ENCODE measurements at regions not wholly inside any gene's neighbourhood (a gene's known extent, or its start where the extent isn't known, plus 50 kb on each side); places are given as distances from the start of the nearest gene placed in this dataset.

DNA sequence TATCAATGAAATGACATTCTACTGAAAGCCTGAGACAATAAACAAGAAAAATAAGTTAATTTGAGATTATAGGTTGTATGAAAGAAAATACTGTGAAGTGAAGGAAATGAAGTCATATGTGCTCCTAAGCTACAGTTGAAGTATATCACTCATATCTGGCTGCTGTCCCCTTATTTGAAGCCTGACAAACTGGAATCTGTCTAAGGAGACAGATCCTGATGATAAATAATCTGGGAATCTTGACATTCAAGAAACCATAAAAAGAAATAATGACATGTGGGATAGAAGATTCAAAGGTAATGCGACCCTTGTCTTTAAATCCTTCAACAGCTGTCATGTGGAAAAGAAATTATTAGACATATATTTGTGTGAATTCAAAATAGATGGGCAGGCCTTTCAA lies 424.5 kb upstream of the LMCD1 start:
- H3K4me3 ChIP-seq (ENCODE audit: low read depth, low read length) = no peak overlapping the region
- TF ChIP-seq, protein P1, sequence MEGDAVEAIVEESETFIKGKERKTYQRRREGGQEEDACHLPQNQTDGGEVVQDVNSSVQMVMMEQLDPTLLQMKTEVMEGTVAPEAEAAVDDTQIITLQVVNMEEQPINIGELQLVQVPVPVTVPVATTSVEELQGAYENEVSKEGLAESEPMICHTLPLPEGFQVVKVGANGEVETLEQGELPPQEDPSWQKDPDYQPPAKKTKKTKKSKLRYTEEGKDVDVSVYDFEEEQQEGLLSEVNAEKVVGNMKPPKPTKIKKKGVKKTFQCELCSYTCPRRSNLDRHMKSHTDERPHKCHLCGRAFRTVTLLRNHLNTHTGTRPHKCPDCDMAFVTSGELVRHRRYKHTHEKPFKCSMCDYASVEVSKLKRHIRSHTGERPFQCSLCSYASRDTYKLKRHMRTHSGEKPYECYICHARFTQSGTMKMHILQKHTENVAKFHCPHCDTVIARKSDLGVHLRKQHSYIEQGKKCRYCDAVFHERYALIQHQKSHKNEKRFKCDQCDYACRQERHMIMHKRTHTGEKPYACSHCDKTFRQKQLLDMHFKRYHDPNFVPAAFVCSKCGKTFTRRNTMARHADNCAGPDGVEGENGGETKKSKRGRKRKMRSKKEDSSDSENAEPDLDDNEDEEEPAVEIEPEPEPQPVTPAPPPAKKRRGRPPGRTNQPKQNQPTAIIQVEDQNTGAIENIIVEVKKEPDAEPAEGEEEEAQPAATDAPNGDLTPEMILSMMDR (conservative IDR thresholded peaks at IDR 0.05; ENCODE audit: low read depth, low read length) = no peak
- no peak for DNase-seq (ENCODE audit: low read depth)

DNA sequence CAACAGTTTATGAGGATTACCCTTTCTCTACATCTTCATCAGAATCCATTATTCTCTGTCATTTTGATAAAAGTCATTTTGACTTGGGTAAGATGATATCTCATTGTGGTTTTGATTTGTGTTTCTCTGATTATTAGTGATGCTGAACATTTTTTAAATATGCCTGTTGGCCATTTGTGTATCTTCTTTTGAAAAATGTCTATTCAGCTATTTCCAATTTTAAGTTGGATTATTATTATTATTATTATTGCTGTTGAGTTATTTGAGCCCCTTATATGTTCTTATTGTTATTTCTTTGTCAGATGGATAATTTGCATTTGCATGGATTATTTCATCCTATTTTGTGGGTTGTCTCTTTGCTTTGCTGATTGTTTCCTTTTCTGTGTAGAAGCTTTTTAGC lies 421.2 kb upstream of the LMCD1 start:
- no peak overlapping the region for H3K4me3 ChIP-seq (ENCODE audit: low read depth, low read length)
- no peak for DNase-seq (ENCODE audit: low read depth)
- TF ChIP-seq, protein P1 (conservative IDR thresholded peaks at IDR 0.05; ENCODE audit: low read depth, low read length) = no peak

DNA sequence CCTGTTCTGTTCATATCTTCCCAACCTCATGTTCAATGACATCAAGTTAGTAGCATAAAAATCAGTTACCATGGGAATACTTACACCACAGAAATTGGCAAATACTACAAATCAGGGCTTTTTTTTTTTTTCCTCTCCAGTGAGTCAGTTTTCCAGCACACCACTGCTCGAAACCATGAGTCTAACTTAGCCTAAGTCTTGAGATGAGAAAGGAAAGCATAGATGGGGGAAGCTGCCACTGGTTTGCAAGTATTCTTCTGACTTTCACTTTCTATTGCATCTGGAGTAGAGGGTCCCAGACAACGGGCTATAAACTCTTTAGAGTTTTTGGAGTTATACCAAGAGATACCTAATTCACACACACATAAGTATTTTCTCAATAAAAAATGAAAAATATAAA lies 416.1 kb upstream of the LMCD1 start:
- DNase-seq (ENCODE audit: low read depth) = no peak
- TF ChIP-seq, protein P1 (conservative IDR thresholded peaks at IDR 0.05; ENCODE audit: low read depth, low read length) = no peak

DNA sequence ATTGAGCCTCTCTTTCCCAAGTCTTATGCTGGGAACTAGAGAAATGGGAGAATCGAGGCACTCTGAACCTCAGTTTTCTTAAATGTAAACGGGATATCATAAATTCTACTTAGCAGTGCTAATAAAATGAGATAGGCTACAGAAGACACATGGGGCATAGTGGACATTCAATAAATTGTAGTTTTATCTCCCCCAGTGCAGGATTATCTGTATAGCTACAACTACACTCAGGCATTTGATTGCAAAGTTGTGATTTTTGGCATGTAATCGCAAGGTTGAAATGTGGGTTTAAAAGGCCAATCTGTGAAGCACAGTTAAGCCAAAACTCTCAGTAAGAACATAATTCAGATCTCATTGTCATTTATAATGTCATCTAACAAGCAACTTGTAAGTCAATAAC lies 413.7 kb upstream of the LMCD1 start:
- TF ChIP-seq, protein P1 (conservative IDR thresholded peaks at IDR 0.05; ENCODE audit: low read depth, low read length) = no peak

More for the DNA sequence above, 416.1 kb upstream of the LMCD1 start:
- H3K4me3 ChIP-seq (ENCODE audit: low read depth, low read length) = no peak overlapping the region

GRCh38 chr3:8094415-8094814 lies 407.2 kb upstream of the LMCD1 start:
- DNase-seq (ENCODE audit: low read depth) = no peak
- TF ChIP-seq, protein P1 (conservative IDR thresholded peaks at IDR 0.05; ENCODE audit: low read depth, low read length) = no peak
- no peak overlapping the region for H3K4me3 ChIP-seq (ENCODE audit: low read depth, low read length)

More for the DNA sequence above, 413.7 kb upstream of the LMCD1 start:
- H3K4me3 ChIP-seq (ENCODE audit: low read depth, low read length) = no peak overlapping the region
- no peak for DNase-seq (ENCODE audit: low read depth)

DNA sequence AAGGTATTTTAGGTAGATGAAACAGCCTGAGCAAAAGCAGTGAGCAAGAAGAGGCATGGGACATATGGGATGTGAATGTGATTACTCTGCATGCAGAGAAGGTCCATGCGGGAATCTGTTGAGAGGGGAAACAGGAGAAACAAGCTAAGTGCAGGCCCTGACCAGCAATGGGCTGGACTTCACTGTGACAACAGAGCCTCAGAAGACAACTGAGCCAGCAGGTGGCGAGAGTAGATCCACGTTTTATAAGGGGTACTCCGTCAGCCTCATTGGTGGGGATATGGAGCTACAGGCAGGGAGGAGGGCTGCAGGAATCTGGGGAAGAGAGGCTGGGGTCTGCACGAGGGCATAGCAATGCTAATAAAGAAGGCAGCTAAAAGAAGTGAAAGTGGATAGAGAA lies 405.9 kb upstream of the LMCD1 start:
- no peak overlapping the region for H3K4me3 ChIP-seq (ENCODE audit: low read depth, low read length)
- TF ChIP-seq, protein P1 (conservative IDR thresholded peaks at IDR 0.05; ENCODE audit: low read depth, low read length) = peak; percentile 48
- DNase-seq (ENCODE audit: low read depth) = no peak

GRCh38 chr3:8097690-8098089 lies 403.9 kb upstream of the LMCD1 start:
- no peak for DNase-seq (ENCODE audit: low read depth)
- TF ChIP-seq, protein P1 (conservative IDR thresholded peaks at IDR 0.05; ENCODE audit: low read depth, low read length) = peak; percentile 18
- H3K4me3 ChIP-seq (ENCODE audit: low read depth, low read length) = no peak overlapping the region

Data from epithelial cell of proximal tubule (primary cell).